Right lobe of liver (tissue), 4 donors: ENCODE measurements at regions not wholly inside any gene's neighbourhood (a gene's known extent, or its start where the extent isn't known, plus 50 kb on each side); places are given as distances from the start of the nearest gene placed in this dataset.

Experiments
- CTCF ChIP-seq, 4 donors: fragments of 200-600 bp in 3 of 4; fragments of 450-650 bp in 1 of 4; IDR thresholded peaks; one replicate each; pipeline versions ENCODE4 v1.5.1 to v1.8.0; 2016 to 2022; ENCODE audit warnings: antibody characterized with exemption in 4 of 4, mild to moderate bottlenecking in 2 of 4
- POLR2A ChIP-seq: fragments of 450-650 bp; IDR thresholded peaks from one replicate; pipeline ENCODE4 v1.6.1; 2017; ENCODE audit warnings: antibody characterized with exemption, mild to moderate bottlenecking
- donor health status: DM: no; HTN: no; CAD: no.
- donor health status: DM: no; HTN: no; CAD: no.
- donor health status: DM: no; HTN: yes; CAD: no.

- TF ChIP-seq CTCF (IDR thresholded peaks at IDR 0.05) (no peak), POLR2A (no peak)
Measured at GRCh38 chr4:116244771-116245170, 840.6 kb downstream of the TRAM1L1 start.
